ENCODE measurements at regions not wholly inside any gene's neighbourhood (a gene's known extent, or its start where the extent isn't known, plus 50 kb on each side); places are given as distances from the start of the nearest gene placed in this dataset.

GRCh38 chr2:8312861-8313830, 368.7 kb upstream of the ID2 start:
- in situ Hi-C loops (cut with MboI; ENCODE audit: low sequenced_read_pairs in 4 of 4), result no loop called here

GRCh38 chr2:8314063-8314462, 367.8 kb upstream of the ID2 start:
- H3K4me1 ChIP-seq, result no peaks in the 10 kb centered on the region
- DNase-seq (no peak), ATAC-seq (no peak)
- in situ Hi-C loops (cut with MboI; ENCODE audit: low sequenced_read_pairs in 4 of 4) (no loop called here), intact Hi-C loops (cut with DNase I; ENCODE audit: low total_unique reads) (no loop called here)
- H3K27me3 ChIP-seq, result no peaks in the 10 kb centered on the region
- no peaks in the 10 kb centered on the region for H3K36me3 ChIP-seq
- no peak overlapping the region for H3K27ac ChIP-seq
- H3K9me3 ChIP-seq, result no peaks in the 10 kb centered on the region
- TF ChIP-seq CTCF (IDR thresholded peaks at IDR 0.05 in 4 of 5, conservative IDR thresholded peaks at IDR 0.05 in 1 of 5), result no peak
- no peak for TF ChIP-seq POLR2A (IDR thresholded peaks at IDR 0.05)
- no peak overlapping the region for H3K4me3 ChIP-seq

More at GRCh38 chr2:8312861-8313830, 368.7 kb upstream of the ID2 start:
- Histone ChIP-seq H3K27ac (no peak overlapping the region), H3K4me1 (no peaks in the 10 kb centered on the region), H3K4me3 (no peak overlapping the region), H3K27me3 (no peaks in the 10 kb centered on the region), H3K9me3 (no peaks in the 10 kb centered on the region), H3K36me3 (no peaks in the 10 kb centered on the region)
- no peak for ATAC-seq
- TF ChIP-seq POLR2A (IDR thresholded peaks at IDR 0.05), result no peak
- no peak for DNase-seq
- intact Hi-C loops (cut with DNase I; ENCODE audit: low total_unique reads), result no loop called here

GRCh38 chr2:8315531-8316165, 366.2 kb upstream of the ID2 start:
- Histone ChIP-seq H3K27ac (no peak overlapping the region), H3K9me3 (no peaks in the 10 kb centered on the region), H3K27me3 (no peaks in the 10 kb centered on the region), H3K4me3 (no peak overlapping the region), H3K4me1 (no peaks in the 10 kb centered on the region), H3K36me3 (no peaks in the 10 kb centered on the region)
- no peak for DNase-seq
- intact Hi-C loops (cut with DNase I; ENCODE audit: low total_unique reads), result no loop called here
- TF ChIP-seq CTCF (IDR thresholded peaks at IDR 0.05 in 4 of 5, conservative IDR thresholded peaks at IDR 0.05 in 1 of 5) (no peak), POLR2A (IDR thresholded peaks at IDR 0.05) (no peak)
- in situ Hi-C loops (cut with MboI; ENCODE audit: low sequenced_read_pairs in 4 of 4), result no loop called here
- no peak for ATAC-seq

- intact Hi-C loops (cut with DNase I; ENCODE audit: low total_unique reads), result no loop called here
- in situ Hi-C loops (cut with MboI; ENCODE audit: low sequenced_read_pairs in 4 of 4), result no loop called here
- no peaks in the 10 kb centered on the region for H3K9me3 ChIP-seq
- H3K27ac ChIP-seq, result no peak overlapping the region
- DNase-seq (no peak), ATAC-seq (no peak)
- H3K4me3 ChIP-seq, result no peak overlapping the region
- no peak for TF ChIP-seq POLR2A (IDR thresholded peaks at IDR 0.05)
- no peak for TF ChIP-seq CTCF (IDR thresholded peaks at IDR 0.05 in 4 of 5, conservative IDR thresholded peaks at IDR 0.05 in 1 of 5)
- H3K36me3 ChIP-seq, result no peaks in the 10 kb centered on the region
- no peaks in the 10 kb centered on the region for H3K27me3 ChIP-seq
- no peaks in the 10 kb centered on the region for H3K4me1 ChIP-seq
Measured at GRCh38 chr2:8316356-8316755, 365.5 kb upstream of the ID2 start.

GRCh38 chr2:8317418-8317817, 364.4 kb upstream of the ID2 start:
- in situ Hi-C loops (cut with MboI; ENCODE audit: low sequenced_read_pairs in 4 of 4), result no loop called here
- no peaks in the 10 kb centered on the region for H3K4me1 ChIP-seq
- no peak for TF ChIP-seq POLR2A (IDR thresholded peaks at IDR 0.05)
- no peak for TF ChIP-seq CTCF (IDR thresholded peaks at IDR 0.05 in 4 of 5, conservative IDR thresholded peaks at IDR 0.05 in 1 of 5)
- H3K4me3 ChIP-seq, result no peak overlapping the region
- H3K27me3 ChIP-seq, result no peaks in the 10 kb centered on the region
- no peak for DNase-seq
- intact Hi-C loops (cut with DNase I; ENCODE audit: low total_unique reads), result no loop called here
- no peak for ATAC-seq
- H3K27ac ChIP-seq, result no peak overlapping the region
- H3K9me3 ChIP-seq, result no peaks in the 10 kb centered on the region
- H3K36me3 ChIP-seq, result no peaks in the 10 kb centered on the region
